ENCODE measurements at regions not wholly inside any gene's neighbourhood (a gene's known extent, or its start where the extent isn't known, plus 50 kb on each side); places are given as distances from the start of the nearest gene placed in this dataset.
"Not testable (repeated sequence)": the region's sequence is repeated elsewhere in the genome, so short reads cannot be mapped to it uniquely, and the experiment has no call there.

DNA sequence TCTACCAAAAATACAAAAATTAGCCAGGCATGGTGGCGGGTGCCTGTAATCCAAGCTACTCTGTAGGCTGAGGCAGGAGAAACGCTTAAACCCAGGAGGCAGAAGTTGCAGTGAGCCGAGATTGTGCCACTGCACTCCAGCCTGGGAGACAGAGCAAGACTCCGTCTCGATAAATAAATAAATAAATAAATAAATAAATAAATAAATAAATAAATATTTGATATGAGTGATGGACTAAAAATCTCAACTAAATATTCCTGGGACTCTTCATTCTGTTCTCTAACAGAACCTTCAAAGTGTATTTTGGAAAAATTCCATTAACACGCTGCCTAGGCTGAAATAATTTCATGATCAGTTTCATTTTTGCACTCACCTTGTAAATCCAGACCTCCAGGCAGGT lies 112.7 kb upstream of the AHI1 start:
- TF ChIP-seq, protein P1, sequence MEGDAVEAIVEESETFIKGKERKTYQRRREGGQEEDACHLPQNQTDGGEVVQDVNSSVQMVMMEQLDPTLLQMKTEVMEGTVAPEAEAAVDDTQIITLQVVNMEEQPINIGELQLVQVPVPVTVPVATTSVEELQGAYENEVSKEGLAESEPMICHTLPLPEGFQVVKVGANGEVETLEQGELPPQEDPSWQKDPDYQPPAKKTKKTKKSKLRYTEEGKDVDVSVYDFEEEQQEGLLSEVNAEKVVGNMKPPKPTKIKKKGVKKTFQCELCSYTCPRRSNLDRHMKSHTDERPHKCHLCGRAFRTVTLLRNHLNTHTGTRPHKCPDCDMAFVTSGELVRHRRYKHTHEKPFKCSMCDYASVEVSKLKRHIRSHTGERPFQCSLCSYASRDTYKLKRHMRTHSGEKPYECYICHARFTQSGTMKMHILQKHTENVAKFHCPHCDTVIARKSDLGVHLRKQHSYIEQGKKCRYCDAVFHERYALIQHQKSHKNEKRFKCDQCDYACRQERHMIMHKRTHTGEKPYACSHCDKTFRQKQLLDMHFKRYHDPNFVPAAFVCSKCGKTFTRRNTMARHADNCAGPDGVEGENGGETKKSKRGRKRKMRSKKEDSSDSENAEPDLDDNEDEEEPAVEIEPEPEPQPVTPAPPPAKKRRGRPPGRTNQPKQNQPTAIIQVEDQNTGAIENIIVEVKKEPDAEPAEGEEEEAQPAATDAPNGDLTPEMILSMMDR (IDR thresholded peaks at IDR 0.05) = not testable (repeated sequence)
- not testable (repeated sequence) for TF ChIP-seq JUN (IDR thresholded peaks at IDR 0.05)
